WERI-Rb-1 (cell line): ENCODE measurements at regions not wholly inside any gene's neighbourhood (a gene's known extent, or its start where the extent isn't known, plus 50 kb on each side); places are given as distances from the start of the nearest gene placed in this dataset.

Source experiments
- DNase-seq: peaks from one replicate; pipeline ENCODE4 v3.0.0-alpha.2; 2020
- H3K27ac ChIP-seq: fragments of 250-450 bp; sonication (Bioruptor Pico); 2 replicates; pipeline ENCODE4 v1.5.1; 2020; ENCODE audit warnings: mild to moderate bottlenecking, moderate library complexity
- H3K27me3 ChIP-seq: fragments of 250-450 bp; sonication (Bioruptor Pico); 2 replicates; pipeline ENCODE4 v1.5.1; 2021; ENCODE audit warnings: mild to moderate bottlenecking, low read depth, moderate library complexity; ENCODE audit not compliant: insufficient read depth, severe bottlenecking
- H3K36me3 ChIP-seq: fragments of 250-450 bp; sonication (Bioruptor Pico); 2 replicates; pipeline ENCODE4 v1.5.1; 2020; ENCODE audit warnings: mild to moderate bottlenecking, moderate library complexity
- H3K4me3 ChIP-seq: 2 replicates; pipeline ENCODE4 v1.5.1; 2011; ENCODE audit warnings: low read depth, mild to moderate bottlenecking, control low read depth, low read length
- H3K9me3 ChIP-seq: fragments of 250-450 bp; sonication (Bioruptor Pico); 2 replicates; pipeline ENCODE4 v1.5.1; 2021; ENCODE audit warnings: mild to moderate bottlenecking, moderate library complexity; ENCODE audit not compliant: severe bottlenecking
- TF ChIP-seq, protein P1 (sequence below): IDR thresholded peaks from 2 replicates; pipeline ENCODE4 v1.5.1; 2011; ENCODE audit warnings: low read depth, mild to moderate bottlenecking, control low read depth, inconsistent platforms, low read length

DNA sequence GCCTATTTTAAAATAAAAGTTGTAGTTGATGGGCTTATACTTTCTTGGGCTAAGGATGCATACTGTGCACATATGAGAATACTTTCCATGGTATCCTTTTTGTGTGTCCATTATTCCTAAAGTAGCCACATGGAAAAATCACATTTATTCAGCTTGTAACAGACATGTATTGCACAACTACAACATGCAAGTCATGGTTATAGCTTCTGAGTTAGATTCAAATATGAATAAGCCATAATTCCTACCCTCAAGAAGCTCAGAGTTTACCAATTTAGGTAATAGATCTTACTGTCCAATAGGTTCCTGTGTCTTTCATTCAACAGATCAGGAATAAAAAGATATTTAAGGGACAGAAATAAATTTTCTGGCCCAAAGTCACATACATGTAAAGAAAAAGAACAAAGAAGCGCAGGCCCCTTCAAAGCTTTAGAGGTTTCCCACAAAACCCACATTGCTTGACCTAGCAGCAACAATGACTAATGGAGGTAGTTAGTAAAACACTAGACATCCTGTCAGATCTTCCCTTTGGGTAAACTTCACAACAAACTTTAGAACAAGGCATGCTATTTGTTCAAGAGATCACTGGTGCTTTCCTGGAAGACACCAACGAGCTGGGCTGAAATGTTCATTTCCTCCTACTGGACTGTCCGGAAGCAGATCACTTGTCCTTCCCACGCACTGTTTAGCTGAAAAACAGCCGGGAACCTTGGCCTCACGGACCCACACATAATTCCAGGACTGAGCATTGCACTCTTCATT is 78.4 kb upstream of the ITGA1 start:
- Histone ChIP-seq H3K4me3 (no peak overlapping the region), H3K27ac (peak overlapping the region; percentile 72; the same call in 1 of the 2 replicates), H3K9me3 (no peaks in the 10 kb centered on the region), H3K36me3 (no peaks in the 10 kb centered on the region), H3K27me3 (no peaks in the 10 kb centered on the region)
- TF ChIP-seq, protein P1, sequence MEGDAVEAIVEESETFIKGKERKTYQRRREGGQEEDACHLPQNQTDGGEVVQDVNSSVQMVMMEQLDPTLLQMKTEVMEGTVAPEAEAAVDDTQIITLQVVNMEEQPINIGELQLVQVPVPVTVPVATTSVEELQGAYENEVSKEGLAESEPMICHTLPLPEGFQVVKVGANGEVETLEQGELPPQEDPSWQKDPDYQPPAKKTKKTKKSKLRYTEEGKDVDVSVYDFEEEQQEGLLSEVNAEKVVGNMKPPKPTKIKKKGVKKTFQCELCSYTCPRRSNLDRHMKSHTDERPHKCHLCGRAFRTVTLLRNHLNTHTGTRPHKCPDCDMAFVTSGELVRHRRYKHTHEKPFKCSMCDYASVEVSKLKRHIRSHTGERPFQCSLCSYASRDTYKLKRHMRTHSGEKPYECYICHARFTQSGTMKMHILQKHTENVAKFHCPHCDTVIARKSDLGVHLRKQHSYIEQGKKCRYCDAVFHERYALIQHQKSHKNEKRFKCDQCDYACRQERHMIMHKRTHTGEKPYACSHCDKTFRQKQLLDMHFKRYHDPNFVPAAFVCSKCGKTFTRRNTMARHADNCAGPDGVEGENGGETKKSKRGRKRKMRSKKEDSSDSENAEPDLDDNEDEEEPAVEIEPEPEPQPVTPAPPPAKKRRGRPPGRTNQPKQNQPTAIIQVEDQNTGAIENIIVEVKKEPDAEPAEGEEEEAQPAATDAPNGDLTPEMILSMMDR = no peak
- DNase-seq = no peak

DNA sequence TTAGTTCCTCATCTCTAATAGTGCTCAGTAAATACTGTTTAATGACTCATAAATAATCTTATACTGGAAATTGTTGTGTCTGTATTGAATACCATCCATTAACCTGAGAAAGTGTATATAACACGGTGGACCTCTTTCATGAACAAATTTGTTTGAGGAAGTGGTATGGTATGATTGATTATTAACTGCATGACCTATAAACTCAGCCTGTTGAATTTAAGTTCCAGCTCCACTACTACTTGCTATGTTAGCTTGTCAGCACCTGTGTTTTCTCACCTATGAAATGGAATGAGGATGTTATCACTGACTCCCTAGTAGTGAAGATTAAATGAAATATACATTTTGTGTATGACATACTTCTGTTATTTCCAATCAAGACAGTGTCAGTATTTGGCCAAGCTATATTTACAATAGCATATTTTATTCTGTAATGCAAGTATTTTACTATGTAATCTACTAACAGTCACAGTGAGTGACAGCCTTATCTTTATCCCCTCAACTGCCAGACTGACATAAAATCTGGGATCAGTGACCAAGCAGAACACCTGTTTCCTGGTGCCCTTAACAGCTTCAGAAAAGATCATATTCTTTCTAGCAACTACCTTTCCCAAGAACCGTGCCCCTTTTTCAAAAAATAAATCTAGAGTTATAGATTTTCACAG is 77.3 kb upstream of the ITGA1 start:
- peak; percentile 14 for DNase-seq
- peak overlapping the region; percentile 72 for H3K27ac ChIP-seq
- TF ChIP-seq, protein P1 = no peak
- H3K36me3 ChIP-seq = no peaks in the 10 kb centered on the region
- H3K9me3 ChIP-seq = no peaks in the 10 kb centered on the region
- no peaks in the 10 kb centered on the region for H3K27me3 ChIP-seq
- H3K4me3 ChIP-seq = no peak overlapping the region

DNA sequence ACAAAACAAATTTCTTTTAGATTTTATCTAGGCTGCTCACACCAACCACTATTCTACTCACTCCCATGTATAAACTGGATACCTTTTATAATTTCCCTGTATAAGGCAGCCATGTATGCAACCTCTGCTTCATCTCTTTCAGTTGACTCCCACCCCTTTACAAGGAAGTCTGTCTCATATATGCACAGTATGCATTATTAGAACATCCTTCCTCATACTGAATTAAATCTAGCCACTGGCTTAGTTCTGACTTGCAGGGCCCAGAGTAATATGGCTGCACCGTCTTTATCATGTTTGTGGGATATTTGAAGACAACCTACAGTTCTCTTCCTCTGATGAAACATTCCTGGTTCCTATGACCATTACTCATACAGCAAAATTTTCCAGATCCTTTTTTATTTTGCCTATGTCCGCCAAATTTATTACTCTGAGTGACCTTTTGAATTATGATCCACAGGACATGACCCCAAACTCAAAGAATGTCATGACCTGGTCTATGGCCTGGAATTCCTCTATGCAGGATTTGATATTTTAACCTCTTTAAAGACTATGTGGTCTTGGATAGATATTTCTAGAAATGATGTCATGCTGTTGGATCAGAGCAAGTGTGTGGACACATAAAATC is 76.6 kb upstream of the ITGA1 start:
- no peak for DNase-seq
- Histone ChIP-seq H3K36me3 (no peaks in the 10 kb centered on the region), H3K27ac (peak overlapping the region; percentile 72), H3K27me3 (no peaks in the 10 kb centered on the region), H3K4me3 (no peak overlapping the region), H3K9me3 (no peaks in the 10 kb centered on the region)
- TF ChIP-seq, protein P1 = no peak

DNA sequence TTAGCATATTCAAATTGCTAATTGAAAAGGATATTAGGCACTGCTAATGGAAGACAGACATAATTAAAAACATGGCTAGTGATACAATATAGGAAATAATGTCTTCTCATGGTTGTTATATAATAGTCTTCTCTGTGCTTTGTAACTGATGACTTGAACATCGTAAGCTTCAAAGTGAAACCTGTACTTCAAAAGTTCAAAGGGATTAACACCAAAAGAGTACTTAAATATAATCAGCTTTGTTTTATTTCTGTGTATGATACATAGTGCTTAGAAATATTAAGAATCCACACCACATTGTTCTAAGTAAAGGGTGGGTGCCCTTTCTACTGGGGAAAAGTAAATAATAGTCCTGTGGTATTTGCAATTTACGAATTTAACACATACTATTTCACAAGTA is 75.4 kb upstream of the ITGA1 start:
- no peak for DNase-seq

DNA sequence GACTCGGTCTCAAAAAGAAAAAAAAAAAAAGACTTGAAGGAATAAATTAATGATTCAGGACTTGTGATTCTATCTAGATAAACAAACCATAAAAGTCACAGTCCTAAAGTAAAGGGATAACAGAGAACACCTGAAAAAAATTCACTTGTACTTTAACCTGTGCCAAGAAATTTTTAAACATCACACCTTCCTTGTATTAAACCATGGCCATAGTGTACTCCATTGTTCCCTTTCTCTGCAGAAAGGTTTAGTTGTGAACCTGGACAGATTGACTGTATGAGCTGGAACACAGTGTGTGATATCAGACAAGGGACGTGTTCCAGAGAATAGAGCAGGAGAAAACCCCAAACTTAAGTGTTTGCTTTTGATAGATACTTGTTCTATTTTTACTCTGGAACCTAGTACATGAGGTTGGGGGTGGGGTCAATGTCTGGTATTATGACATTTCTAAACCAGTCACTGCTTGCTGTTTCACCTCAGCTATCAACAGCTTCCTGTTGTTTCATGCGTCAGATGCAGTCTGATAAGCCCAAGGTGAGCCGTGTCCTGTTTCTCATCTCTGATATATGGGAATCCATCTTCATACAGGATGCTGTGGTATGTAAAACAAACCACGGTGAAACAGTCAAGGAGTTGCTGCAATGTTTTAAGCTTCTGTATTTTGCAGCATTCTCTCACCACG is 62.5 kb upstream of the ITGA1 start:
- TF ChIP-seq, protein P1 = no peak
- H3K9me3 ChIP-seq = no peaks in the 10 kb centered on the region
- H3K4me3 ChIP-seq = no peak overlapping the region
- H3K36me3 ChIP-seq = no peaks in the 10 kb centered on the region
- no peak for DNase-seq
- H3K27me3 ChIP-seq = no peaks in the 10 kb centered on the region
- H3K27ac ChIP-seq = no peak overlapping the region

More for the DNA sequence above, 75.4 kb upstream of the ITGA1 start:
- TF ChIP-seq, protein P1 = no peak
- H3K36me3 ChIP-seq = no peaks in the 10 kb centered on the region
- no peaks in the 10 kb centered on the region for H3K27me3 ChIP-seq
- H3K4me3 ChIP-seq = no peak overlapping the region
- H3K9me3 ChIP-seq = no peaks in the 10 kb centered on the region
- no peak overlapping the region for H3K27ac ChIP-seq
